ENCODE measurements at regions not wholly inside any gene's neighbourhood (a gene's known extent, or its start where the extent isn't known, plus 50 kb on each side); places are given as distances from the start of the nearest gene placed in this dataset.

DNA sequence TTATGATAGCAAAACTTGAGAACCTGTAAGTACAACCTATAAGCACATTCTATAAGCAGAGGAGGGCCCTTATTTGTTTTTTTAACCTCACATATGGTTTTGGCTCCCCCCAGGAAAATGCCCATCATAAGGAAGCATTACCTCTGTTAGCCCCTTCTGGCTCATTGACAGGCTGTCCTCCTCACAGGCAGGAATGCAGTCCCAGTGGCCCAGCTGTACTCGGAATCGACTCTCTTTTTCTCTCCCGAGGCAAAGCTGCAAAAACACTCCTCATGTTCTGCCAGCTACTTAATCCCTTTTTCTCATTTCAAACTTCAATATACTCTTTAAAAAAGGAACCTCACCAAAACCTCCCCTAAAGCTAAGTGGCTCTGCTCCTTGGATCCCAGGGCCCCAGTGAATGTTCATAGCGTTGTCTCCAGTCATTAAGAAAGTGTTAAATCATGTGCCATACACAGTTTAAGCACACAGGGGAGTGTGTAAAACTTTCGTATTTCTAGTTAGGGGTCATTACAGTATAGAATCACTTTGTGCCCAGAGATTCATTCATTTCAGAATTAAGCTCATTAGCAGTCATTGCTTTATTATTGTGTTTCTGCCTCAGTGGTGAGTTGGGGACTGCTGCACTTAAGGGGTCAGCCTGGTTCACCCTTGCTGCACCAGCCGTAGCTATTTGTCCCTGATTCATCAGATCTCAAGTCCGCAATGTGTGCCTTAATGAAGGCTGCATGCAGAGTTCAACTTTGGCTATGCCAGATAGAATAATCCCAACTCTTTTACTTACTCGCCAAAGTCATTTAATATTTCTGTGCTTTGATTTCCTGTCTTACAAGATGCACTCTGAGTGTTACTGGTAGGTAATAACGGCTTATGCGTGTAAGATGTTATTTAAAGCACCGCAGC is 57.6 kb downstream of the JRKL start:
- TF ChIP-seq, protein P1, sequence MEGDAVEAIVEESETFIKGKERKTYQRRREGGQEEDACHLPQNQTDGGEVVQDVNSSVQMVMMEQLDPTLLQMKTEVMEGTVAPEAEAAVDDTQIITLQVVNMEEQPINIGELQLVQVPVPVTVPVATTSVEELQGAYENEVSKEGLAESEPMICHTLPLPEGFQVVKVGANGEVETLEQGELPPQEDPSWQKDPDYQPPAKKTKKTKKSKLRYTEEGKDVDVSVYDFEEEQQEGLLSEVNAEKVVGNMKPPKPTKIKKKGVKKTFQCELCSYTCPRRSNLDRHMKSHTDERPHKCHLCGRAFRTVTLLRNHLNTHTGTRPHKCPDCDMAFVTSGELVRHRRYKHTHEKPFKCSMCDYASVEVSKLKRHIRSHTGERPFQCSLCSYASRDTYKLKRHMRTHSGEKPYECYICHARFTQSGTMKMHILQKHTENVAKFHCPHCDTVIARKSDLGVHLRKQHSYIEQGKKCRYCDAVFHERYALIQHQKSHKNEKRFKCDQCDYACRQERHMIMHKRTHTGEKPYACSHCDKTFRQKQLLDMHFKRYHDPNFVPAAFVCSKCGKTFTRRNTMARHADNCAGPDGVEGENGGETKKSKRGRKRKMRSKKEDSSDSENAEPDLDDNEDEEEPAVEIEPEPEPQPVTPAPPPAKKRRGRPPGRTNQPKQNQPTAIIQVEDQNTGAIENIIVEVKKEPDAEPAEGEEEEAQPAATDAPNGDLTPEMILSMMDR (IDR thresholded peaks at IDR 0.05): no peak
- TF ChIP-seq EZH2phosphoT487 (IDR thresholded peaks at IDR 0.05): no peak
- TF ChIP-seq EZH2 (IDR thresholded peaks at IDR 0.05): no peak
- no peak for DNase-seq (ENCODE audit: low spot score)
- H3K79me2 ChIP-seq (ENCODE audit: low read depth): no peaks in the 10 kb centered on the region
- H3K9ac ChIP-seq: no peak overlapping the region
- H3K4me2 ChIP-seq: no peak overlapping the region
- no peak overlapping the region for H2AFZ ChIP-seq (replicated peaks)
- no peaks in the 10 kb centered on the region for H3K9me3 ChIP-seq (ENCODE audit: low read depth)
- no peaks in the 10 kb centered on the region for H3K4me1 ChIP-seq
- H3K36me3 ChIP-seq: no peaks in the 10 kb centered on the region
- Mint-ChIP-seq H3K27ac (peak overlapping the region; percentile 22), H3K27me3 (ENCODE audit: insufficient read depth, low read depth) (no peaks in the 10 kb centered on the region), H3K4me1 (peaks cover 5% of the 10 kb centered on the region), H3K9me3 (no peaks in the 10 kb centered on the region), H3K4me3 (no peak overlapping the region), H3K36me3 (no peaks in the 10 kb centered on the region)
- no peak overlapping the region for H3K4me3 ChIP-seq
- H3F3A ChIP-seq (ENCODE audit: low read depth): no peaks in the 10 kb centered on the region
- no peak overlapping the region for H3K27ac ChIP-seq
- no peaks in the 10 kb centered on the region for H3K27me3 ChIP-seq
- no peaks in the 10 kb centered on the region for H4K20me1 ChIP-seq (ENCODE audit: low read depth)

DNA sequence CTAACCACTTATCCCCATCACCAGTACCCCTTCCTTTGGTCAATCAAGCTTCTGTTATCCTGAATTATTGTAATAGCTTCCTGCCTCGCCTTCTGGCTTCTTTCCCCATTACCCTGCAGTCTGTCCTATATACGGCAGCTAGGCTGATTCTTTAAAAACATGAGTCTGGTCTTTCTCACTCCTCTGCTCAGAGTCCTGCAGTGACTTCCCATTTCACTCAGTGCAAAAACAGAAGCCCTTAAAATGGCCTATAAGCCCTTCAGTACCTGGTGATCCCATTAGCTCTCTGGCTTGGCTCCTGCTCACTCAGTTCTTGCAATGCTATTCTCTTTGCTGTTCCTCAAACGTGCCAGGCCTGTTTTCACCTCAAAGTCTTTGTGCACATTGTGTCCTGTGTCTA is 58.4 kb downstream of the JRKL start:
- Mint-ChIP-seq H3K36me3 (no peaks in the 10 kb centered on the region), H3K27me3 (ENCODE audit: insufficient read depth, low read depth) (no peaks in the 10 kb centered on the region), H3K27ac (no peak overlapping the region), H3K4me3 (no peak overlapping the region), H3K9me3 (no peaks in the 10 kb centered on the region), H3K4me1 (peaks cover 5% of the 10 kb centered on the region)
- no peak overlapping the region for H3K4me2 ChIP-seq
- no peak for DNase-seq (ENCODE audit: low spot score)
- H3K27me3 ChIP-seq: no peaks in the 10 kb centered on the region
- H3K27ac ChIP-seq: no peak overlapping the region
- H4K20me1 ChIP-seq (ENCODE audit: low read depth): no peaks in the 10 kb centered on the region
- no peak overlapping the region for H2AFZ ChIP-seq (replicated peaks)
- H3F3A ChIP-seq (ENCODE audit: low read depth): no peaks in the 10 kb centered on the region
- no peak overlapping the region for H3K9ac ChIP-seq
- no peak overlapping the region for H3K4me3 ChIP-seq
- no peaks in the 10 kb centered on the region for H3K79me2 ChIP-seq (ENCODE audit: low read depth)
- no peaks in the 10 kb centered on the region for H3K9me3 ChIP-seq (ENCODE audit: low read depth)
- TF ChIP-seq, protein P1 (IDR thresholded peaks at IDR 0.05): no peak
- TF ChIP-seq EZH2 (IDR thresholded peaks at IDR 0.05): no peak
- no peaks in the 10 kb centered on the region for H3K36me3 ChIP-seq
- H3K4me1 ChIP-seq: no peaks in the 10 kb centered on the region

DNA sequence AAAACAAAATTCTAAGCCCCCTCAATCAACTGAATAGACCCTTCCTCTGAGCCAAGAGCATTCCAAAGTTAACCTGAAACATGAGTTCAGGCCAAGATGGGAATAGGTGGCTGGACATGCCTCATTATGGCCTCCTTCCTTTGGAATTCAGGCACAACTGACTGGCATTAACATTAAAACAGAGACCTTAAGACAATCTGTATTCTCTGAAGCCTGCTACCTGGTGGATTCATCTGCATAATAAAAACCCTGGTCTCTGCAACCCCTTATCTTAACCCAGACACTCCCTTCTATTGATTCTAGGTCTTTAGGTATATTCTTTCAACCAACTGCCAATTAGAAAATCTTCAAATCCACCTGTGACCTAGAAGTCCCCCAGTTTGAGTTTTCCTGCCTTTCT is 66.3 kb downstream of the JRKL start:
- no peaks in the 10 kb centered on the region for H3K36me3 Mint-ChIP-seq

More for the DNA sequence above, 66.3 kb downstream of the JRKL start:
- Histone ChIP-seq H3K9ac (no peak overlapping the region), H3K27ac (no peak overlapping the region), H3K4me2 (no peak overlapping the region), H3K4me1 (no peaks in the 10 kb centered on the region), H3K79me2 (ENCODE audit: low read depth) (no peaks in the 10 kb centered on the region), H3K9me3 (ENCODE audit: low read depth) (no peaks in the 10 kb centered on the region), H2AFZ (replicated peaks) (no peak overlapping the region), H3K4me3 (no peak overlapping the region), H3K36me3 (no peaks in the 10 kb centered on the region), H3F3A (ENCODE audit: low read depth) (no peaks in the 10 kb centered on the region), H4K20me1 (ENCODE audit: low read depth) (no peaks in the 10 kb centered on the region), H3K27me3 (no peaks in the 10 kb centered on the region)
- H3K4me3 Mint-ChIP-seq: no peak overlapping the region
- no peaks in the 10 kb centered on the region for H3K4me1 Mint-ChIP-seq
- DNase-seq (ENCODE audit: low spot score): no peak
- peaks cover 2% of the 10 kb centered on the region for H3K27me3 Mint-ChIP-seq (ENCODE audit: insufficient read depth, low read depth)
- TF ChIP-seq, protein P1 (IDR thresholded peaks at IDR 0.05): no peak
- TF ChIP-seq EZH2phosphoT487 (IDR thresholded peaks at IDR 0.05) (no peak), EZH2 (IDR thresholded peaks at IDR 0.05) (no peak)
- H3K27ac Mint-ChIP-seq: no peak overlapping the region
- peaks cover 3% of the 10 kb centered on the region for H3K9me3 Mint-ChIP-seq
